GM12874 (cell line): ENCODE measurements at regions not wholly inside any gene's neighbourhood (a gene's known extent, or its start where the extent isn't known, plus 50 kb on each side); places are given as distances from the start of the nearest gene placed in this dataset.

Experiments
- TF ChIP-seq, protein P1 (sequence below): IDR thresholded peaks from 2 replicates; pipeline ENCODE4 v1.5.1; 2011; ENCODE audit warnings: low read depth, mild to moderate bottlenecking, control low read depth, low read length, moderate library complexity; ENCODE audit not compliant: insufficient read depth

DNA sequence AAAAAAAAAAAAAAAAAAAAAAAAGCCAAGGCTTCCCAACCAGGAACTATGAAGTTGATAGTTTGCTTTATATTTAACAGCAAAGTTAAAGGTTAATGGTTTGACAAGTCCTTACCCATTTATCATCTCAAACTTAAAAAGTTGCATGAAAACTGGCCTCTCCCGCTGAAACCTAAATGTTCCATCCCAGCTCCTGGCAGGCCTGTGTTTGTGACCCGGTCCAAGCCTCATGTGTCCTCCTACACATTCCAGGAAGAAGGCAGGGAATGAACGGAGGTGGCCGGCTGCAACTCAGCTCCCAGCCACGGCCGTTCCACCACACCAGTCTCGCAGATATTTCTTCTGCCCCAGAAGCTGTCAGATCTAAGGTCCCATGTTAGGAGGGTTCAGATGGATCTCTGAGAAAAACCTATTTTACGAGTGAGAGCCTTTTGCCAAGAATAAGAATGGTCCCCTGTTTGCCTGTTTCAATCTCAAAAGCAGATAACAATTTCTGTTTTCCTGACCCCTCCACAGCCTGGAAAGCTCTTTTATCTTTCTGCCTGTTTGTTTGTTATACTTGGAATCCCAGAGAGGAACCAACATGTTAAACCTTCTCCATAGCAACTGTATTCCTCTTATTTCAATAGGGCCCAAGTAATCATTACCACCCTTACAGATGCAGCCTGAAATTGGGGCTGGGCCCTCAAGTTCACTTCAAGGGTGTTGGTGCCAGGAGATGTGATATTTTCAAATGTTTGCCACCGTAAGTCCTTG is 56.5 kb downstream of the KCTD12 start:
- TF ChIP-seq, protein P1, sequence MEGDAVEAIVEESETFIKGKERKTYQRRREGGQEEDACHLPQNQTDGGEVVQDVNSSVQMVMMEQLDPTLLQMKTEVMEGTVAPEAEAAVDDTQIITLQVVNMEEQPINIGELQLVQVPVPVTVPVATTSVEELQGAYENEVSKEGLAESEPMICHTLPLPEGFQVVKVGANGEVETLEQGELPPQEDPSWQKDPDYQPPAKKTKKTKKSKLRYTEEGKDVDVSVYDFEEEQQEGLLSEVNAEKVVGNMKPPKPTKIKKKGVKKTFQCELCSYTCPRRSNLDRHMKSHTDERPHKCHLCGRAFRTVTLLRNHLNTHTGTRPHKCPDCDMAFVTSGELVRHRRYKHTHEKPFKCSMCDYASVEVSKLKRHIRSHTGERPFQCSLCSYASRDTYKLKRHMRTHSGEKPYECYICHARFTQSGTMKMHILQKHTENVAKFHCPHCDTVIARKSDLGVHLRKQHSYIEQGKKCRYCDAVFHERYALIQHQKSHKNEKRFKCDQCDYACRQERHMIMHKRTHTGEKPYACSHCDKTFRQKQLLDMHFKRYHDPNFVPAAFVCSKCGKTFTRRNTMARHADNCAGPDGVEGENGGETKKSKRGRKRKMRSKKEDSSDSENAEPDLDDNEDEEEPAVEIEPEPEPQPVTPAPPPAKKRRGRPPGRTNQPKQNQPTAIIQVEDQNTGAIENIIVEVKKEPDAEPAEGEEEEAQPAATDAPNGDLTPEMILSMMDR = no peak

DNA sequence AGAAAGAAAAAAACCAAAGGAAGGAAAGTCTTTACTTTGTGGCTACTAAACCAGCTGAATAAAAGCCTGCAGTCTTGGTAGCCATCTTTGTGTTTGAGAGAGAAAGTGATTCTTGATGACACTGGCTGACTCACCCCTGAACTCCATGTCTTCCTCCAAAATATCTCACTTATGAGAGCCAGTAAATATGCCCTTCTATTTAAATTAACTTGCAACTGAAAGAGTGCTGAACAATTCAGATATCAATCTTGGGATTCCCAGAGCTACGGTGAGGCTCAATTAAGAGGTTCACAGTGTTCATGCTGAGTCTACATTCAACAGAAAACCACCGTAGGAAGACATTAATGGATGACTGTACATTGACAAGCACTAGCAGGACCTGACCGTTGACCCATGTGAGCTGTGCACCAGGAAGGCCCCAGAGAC is 57.9 kb downstream of the KCTD12 start:
- TF ChIP-seq, protein P1 = no peak

DNA sequence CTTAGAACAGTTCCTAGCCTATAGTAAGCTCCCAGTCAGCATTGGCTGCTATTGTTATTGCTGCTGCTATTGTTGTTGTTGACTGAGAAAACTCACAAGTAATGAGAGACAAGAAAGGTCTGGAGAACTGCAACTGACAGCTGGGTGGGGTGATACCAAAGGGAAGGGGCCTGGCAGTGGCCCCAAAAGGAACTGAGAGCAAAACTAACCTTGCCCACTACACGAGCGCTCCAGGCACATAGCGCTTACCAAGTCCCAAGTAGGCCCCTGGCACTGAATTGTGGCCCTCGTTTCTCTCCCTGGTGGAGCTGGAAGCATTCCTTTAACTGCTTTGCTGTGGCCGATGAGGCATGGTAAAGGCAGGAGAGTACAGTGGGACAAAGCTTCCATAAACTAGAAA is 59.7 kb downstream of the KCTD12 start:
- TF ChIP-seq, protein P1 = no peak

DNA sequence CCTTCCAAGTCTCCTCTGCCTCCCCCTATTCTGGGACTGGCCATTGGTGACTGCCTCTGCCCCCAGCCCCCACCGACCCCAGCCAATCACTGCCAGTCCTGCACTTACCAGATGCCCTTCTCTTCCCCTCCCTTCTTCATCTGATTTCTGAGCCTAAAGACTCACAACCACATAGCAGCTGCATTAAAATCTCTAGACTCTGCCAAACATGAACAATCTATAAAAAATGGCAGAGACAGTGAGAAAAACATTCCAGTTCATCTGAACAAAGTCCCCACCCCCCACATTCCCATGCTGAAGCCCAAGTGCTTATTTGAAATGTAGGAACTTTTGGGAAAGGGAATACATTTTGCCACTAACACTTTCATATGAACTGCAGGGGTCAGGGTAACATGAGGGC is 60.8 kb downstream of the KCTD12 start:
- TF ChIP-seq, protein P1 = no peak

DNA sequence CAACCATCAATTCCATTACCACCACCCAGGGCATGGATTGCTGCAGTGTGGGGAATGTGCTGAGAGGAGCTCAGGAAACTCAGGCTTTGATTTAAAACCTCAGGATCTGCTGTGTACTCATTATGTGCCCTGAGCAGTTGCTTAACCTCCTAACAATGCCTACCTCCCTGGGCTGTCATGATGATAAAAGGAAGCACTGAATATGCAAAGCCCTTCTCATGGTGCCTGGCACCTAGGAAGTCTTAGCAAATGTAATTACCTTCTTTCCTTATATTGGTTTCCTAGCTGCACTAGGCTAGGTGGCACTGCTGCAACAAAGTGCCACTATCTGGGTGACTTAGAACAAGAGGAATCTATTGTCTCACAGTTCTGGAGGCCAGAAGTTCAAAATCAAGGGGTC is 62.2 kb downstream of the KCTD12 start:
- TF ChIP-seq, protein P1 = no peak

DNA sequence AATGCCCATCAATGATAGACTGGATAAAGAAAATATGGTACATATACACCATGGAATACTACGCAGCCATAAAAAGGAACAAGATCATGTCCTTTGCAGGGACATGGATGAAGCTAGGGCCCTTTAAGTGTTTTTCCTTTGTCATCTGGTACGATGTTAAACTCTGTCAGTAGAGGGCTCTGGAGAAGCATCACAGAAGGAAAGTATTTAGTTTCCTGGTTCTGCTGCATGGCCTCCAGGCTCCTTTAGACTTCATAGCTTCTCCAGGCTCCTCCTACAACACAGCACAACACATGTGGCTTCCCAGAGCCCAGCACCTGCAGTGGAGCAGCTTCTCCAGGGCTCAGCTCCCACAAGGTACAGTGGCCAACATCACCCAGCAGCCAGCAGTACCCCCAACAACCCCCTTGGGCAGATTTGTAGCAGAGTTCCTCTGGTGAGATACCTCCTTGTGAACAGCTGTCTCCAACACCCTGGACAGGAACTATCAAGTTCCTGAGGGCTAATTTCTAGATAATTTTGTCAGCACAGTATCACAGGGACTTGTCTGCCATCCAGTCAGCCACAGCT is 63.4 kb downstream of the KCTD12 start:
- TF ChIP-seq, protein P1 = peak; percentile 24; the same call in 1 of the 2 replicates

DNA sequence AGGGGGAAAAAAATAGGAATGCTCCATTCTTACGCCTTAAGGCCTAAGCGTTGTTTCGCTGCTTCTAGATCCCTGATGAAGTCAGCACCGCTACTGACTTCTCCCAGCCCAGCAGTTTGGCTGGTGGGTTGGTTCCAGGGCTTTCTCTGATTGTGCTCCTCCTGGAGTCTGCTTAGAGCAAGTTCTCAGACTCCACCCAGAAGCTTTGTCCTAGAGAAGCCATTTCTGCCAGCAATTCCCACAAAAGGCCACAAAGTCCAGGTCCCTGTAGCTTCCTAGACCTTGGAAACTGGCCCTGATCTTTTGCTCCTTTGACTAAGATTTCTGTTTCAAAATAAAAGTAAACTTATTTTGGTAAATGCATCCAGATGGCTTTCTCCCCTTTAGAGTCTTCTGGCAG is 65.4 kb downstream of the KCTD12 start:
- TF ChIP-seq, protein P1 = no peak
